ENCODE measurements at regions not wholly inside any gene's neighbourhood (a gene's known extent, or its start where the extent isn't known, plus 50 kb on each side); places are given as distances from the start of the nearest gene placed in this dataset.

GRCh38 chr16:7218936-7219335 is 113.7 kb upstream of the RBFOX1 start:
- CTCF ChIA-PET, result no interaction called here
- Histone ChIP-seq H4K5ac (ENCODE audit: low read depth, low read length) (no peak overlapping the region), H2BK15ac (ENCODE audit: low read depth, low read length) (no peak overlapping the region), H4K91ac (ENCODE audit: insufficient read depth, low read depth, low read length) (no peak overlapping the region), H2BK5ac (ENCODE audit: low read depth, low read length, poor library complexity, severe bottlenecking) (no peak overlapping the region), H3K56ac (ENCODE audit: extremely low read depth, insufficient read depth, low read length) (no peak overlapping the region), H4K8ac (ENCODE audit: low read depth in 2 of 2, low read length in 2 of 2) (no peak overlapping the region), H3K27me3 (ENCODE audit: control insufficient read depth, insufficient read depth, low read length) (no peaks in the 10 kb centered on the region), H3K4me1 (ENCODE audit: control insufficient read depth, insufficient read depth, low read length) (no peaks in the 10 kb centered on the region), H3K9me1 (ENCODE audit: insufficient read depth, low read length) (no peaks in the 10 kb centered on the region), H2AK5ac (ENCODE audit: low read depth, low read length) (no peak overlapping the region), H3K4ac (ENCODE audit: low read depth, low read length) (no peak overlapping the region), H4K20me1 (ENCODE audit: insufficient read depth, low read length) (no peaks in the 10 kb centered on the region), H2AK9ac (replicated peaks; ENCODE audit: low read depth, low read length, poor library complexity) (no peak overlapping the region), H2BK20ac (ENCODE audit: low read depth, low read length) (no peak overlapping the region), H3K9me3 (ENCODE audit: control insufficient read depth, insufficient read depth, low read length) (peaks cover 18% of the 10 kb centered on the region), H3K14ac (replicated peaks; ENCODE audit: low read depth, low read length) (no peak overlapping the region), H2BK120ac (ENCODE audit: low read depth, low read length) (no peak overlapping the region), H3K23ac (ENCODE audit: low read depth, low read length) (no peak overlapping the region), H3K18ac (ENCODE audit: low read depth, low read length) (no peak overlapping the region), H3K79me1 (ENCODE audit: low read depth in 1 of 2, low read length in 2 of 2) (no peaks in the 10 kb centered on the region), H3K4me3 (ENCODE audit: insufficient read depth, low read depth, low read length) (no peak overlapping the region), H3K9ac (ENCODE audit: low read depth, low read length) (no peak overlapping the region), H2AFZ (replicated peaks; ENCODE audit: low read length, poor library complexity) (no peak overlapping the region), H3K36me3 (ENCODE audit: control insufficient read depth, insufficient read depth, low read length) (no peaks in the 10 kb centered on the region), H3K4me2 (ENCODE audit: low read depth, low read length) (no peak overlapping the region), H3K27ac (ENCODE audit: insufficient read depth, low read length) (no peak overlapping the region)
- no peak for ATAC-seq (ENCODE audit: low read depth)
- no CpG with 5 or more reads among the region's 4 CpGs for WGBS, 2 experiments (ENCODE audit: extremely low coverage in 2 of 2, insufficient read length in 1 of 2)
- no peak for TF ChIP-seq CHD1 (IDR thresholded peaks at IDR 0.05; ENCODE audit: low read depth, low read length)
- TF ChIP-seq BHLHE40 (IDR thresholded peaks at IDR 0.05; ENCODE audit: low read depth, low read length), result no peak
- TF ChIP-seq SMC3 (IDR thresholded peaks at IDR 0.05; ENCODE audit: low read depth, low read length), result no peak
- TF ChIP-seq CTCF (conservative IDR thresholded peaks at IDR 0.05; ENCODE audit: low read depth, low read length), result no peak
- TF ChIP-seq USF2 (IDR thresholded peaks at IDR 0.05; ENCODE audit: low read depth, low read length), result no peak
- TF ChIP-seq MAFK (IDR thresholded peaks at IDR 0.05; ENCODE audit: low read depth, low read length), result no peak
- TF ChIP-seq RFX5 (IDR thresholded peaks at IDR 0.05; ENCODE audit: low read depth, low read length), result no peak
- no peak for TF ChIP-seq MXI1 (IDR thresholded peaks at IDR 0.05; ENCODE audit: borderline replicate concordance, low read depth, low read length)
- no peak for TF ChIP-seq MAZ (IDR thresholded peaks at IDR 0.05; ENCODE audit: borderline replicate concordance, low read depth, low read length)
- no peak for TF ChIP-seq ELK1 (IDR thresholded peaks at IDR 0.05; ENCODE audit: borderline replicate concordance, low read depth, low read length)
- no peak for TF ChIP-seq CEBPB (IDR thresholded peaks at IDR 0.05; ENCODE audit: low read depth, low read length)
- TF ChIP-seq RCOR1 (IDR thresholded peaks at IDR 0.05; ENCODE audit: insufficient replicate concordance, low read length), result no peak
- no peak for TF ChIP-seq FOS (IDR thresholded peaks at IDR 0.05; ENCODE audit: low read depth, low read length)
- no peak for TF ChIP-seq POLR2A (IDR thresholded peaks at IDR 0.05; ENCODE audit: low read depth, low read length)
- TF ChIP-seq NFE2L2 (IDR thresholded peaks at IDR 0.05; ENCODE audit: low read depth, low read length), result no peak
- dilution Hi-C loops (cut with HindIII; ENCODE audit: low sequenced_read_pairs, unreplicated experiment), result no loop called here
- intact Hi-C loops (cut with micrococcal nuclease), result no loop called here
- DNase-seq, result no peak
- in situ Hi-C loops (cut with MboI; ENCODE audit: low sequenced_read_pairs), result no loop called here
- POLR2A ChIA-PET (ENCODE audit: unreplicated experiment), result no interaction called here
- no TSS peak for BruUV-seq (replicated peaks)
